A549 (cell line): ENCODE measurements at regions not wholly inside any gene's neighbourhood (a gene's known extent, or its start where the extent isn't known, plus 50 kb on each side); places are given as distances from the start of the nearest gene placed in this dataset.

Experiments
- ATAC-seq, 2 experiments: fragments of 200-7000 bp in 1 of 2; fragments of >200 bp in 1 of 2; cut with Nextera tagmentation in 1 of 2; cut with Tn5 transposase in 1 of 2; 3 replicates each; pipeline versions ENCODE4 v1.8.0 to v1.9.1; 2018 to 2020; ENCODE audit warnings: mild to moderate bottlenecking in 1 of 2, moderate library complexity in 1 of 2
- CTCF ChIA-PET: fragments of 300-600 bp; sonication (Branson Sonifier 250); formaldehyde crosslinking; extraction: SDS; loops from one replicate; lab custom pipeline; 2021; ENCODE audit warnings: antibody characterized with exemption, inconsistent platforms; lab: Yijun Ruan, JAX
- POLR2A ChIA-PET: fragments of 350-600 bp; formaldehyde crosslinking; extraction: SDS; loops from one replicate; lab custom pipeline; 2021; ENCODE audit warnings: antibody characterized with exemption, inconsistent platforms; lab: Yijun Ruan, JAX
- DNase-seq, 2 experiments: peaks; one replicate each; pipeline versions ENCODE4 v3.0.0 to v3.0.0-alpha.2; 2011 to 2016; ENCODE audit warnings: low read depth in 1 of 2, low spot score in 1 of 2
- FAIRE-seq: peaks from 2 replicates; lab custom pipeline; 2011; peaks lifted over from hg19 to GRCh38; lab: Jason Lieb, UNC
- H3K27ac ChIP-seq, 2 experiments: fragments of >200 bp; sonication (Bioruptor Twin); formaldehyde crosslinking; 3 replicates each; pipeline ENCODE4 v1.5.1; 2016 to 2017
- H3K4me1 ChIP-seq: fragments of >200 bp; sonication (Bioruptor Twin); formaldehyde crosslinking; 3 replicates; pipeline ENCODE4 v1.6.1; 2016
- H3K4me2 ChIP-seq: fragments of >200 bp; sonication (Bioruptor Twin); formaldehyde crosslinking; 3 replicates; pipeline ENCODE4 v1.6.1; 2016
- H3K4me3 ChIP-seq: fragments of >200 bp; sonication (Bioruptor Twin); formaldehyde crosslinking; 3 replicates; pipeline ENCODE4 v1.5.1; 2016
- H3K9me3 ChIP-seq: fragments of >200 bp; sonication (Bioruptor Twin); formaldehyde crosslinking; 3 replicates; pipeline ENCODE4 v1.6.1; 2016
- CBX8 ChIP-seq: fragments of 200-600 bp; sonication (generic); IDR thresholded peaks from 2 replicates; pipeline ENCODE4 v1.6.1; 2016
- CEBPB ChIP-seq, 2 experiments: fragments of >200 bp in 1 of 2; sonication (Bioruptor Twin) in 1 of 2; formaldehyde crosslinking in 1 of 2; IDR thresholded peaks; 2 replicates each; pipeline ENCODE4 v1.6.1; 2012 to 2016
- CHD2 ChIP-seq: fragments of 150-350 bp; IDR thresholded peaks from 2 replicates; pipeline ENCODE4 v1.6.1; 2014; ENCODE audit warnings: low read length; ENCODE audit not compliant: partially characterized antibody
- CHD4 ChIP-seq: fragments of 200-600 bp; sonication (generic); IDR thresholded peaks from 2 replicates; pipeline ENCODE4 v1.6.1; 2016; ENCODE audit warnings: antibody characterized with exemption, mild to moderate bottlenecking, borderline replicate concordance
- E2F6 ChIP-seq: IDR thresholded peaks from 2 replicates; pipeline ENCODE4 v1.6.1; 2012; ENCODE audit warnings: low read depth, borderline replicate concordance
- EHF ChIP-seq: fragments of 250-450 bp; sonication (Bioruptor Pico); IDR thresholded peaks from 2 replicates; pipeline ENCODE4 v1.5.0; 2020; ENCODE audit warnings: mild to moderate bottlenecking
- EHMT2 ChIP-seq: fragments of 200-600 bp; sonication (generic); IDR thresholded peaks from 2 replicates; pipeline ENCODE4 v1.6.1; 2016; ENCODE audit warnings: antibody characterized with exemption, low read depth, mild to moderate bottlenecking, moderate library complexity
- ESRRA ChIP-seq: fragments of 150-350 bp; IDR thresholded peaks from 2 replicates; pipeline ENCODE4 v1.6.1; 2014; ENCODE audit warnings: mild to moderate bottlenecking, low read length, borderline replicate concordance
- FOSB ChIP-seq: fragments of 250-450 bp; sonication (Bioruptor Pico); IDR thresholded peaks from 2 replicates; pipeline ENCODE4 v1.5.0; 2020; ENCODE audit warnings: mild to moderate bottlenecking, moderate library complexity
- FOSL2 ChIP-seq, 2 experiments: fragments of 450-650 bp in 1 of 2; fragments of >200 bp in 1 of 2; sonication (Bioruptor Twin) in 1 of 2; formaldehyde crosslinking; IDR thresholded peaks; 2 replicates each; pipeline versions ENCODE4 v1.5.0 to v1.6.1; 2016 to 2020; ENCODE audit warnings: mild to moderate bottlenecking in 1 of 2, moderate library complexity in 1 of 2
- JUN ChIP-seq, 2 experiments: fragments of >200 bp; sonication (Bioruptor Twin); formaldehyde crosslinking; IDR thresholded peaks; 2 replicates in 1 of 2; 3 replicates in 1 of 2; pipeline ENCODE4 v1.6.1; 2016 to 2017
- KDM1A ChIP-seq: fragments of 200-600 bp; sonication (generic); IDR thresholded peaks from 2 replicates; pipeline ENCODE4 v1.6.1; 2016; ENCODE audit warnings: low read depth, mild to moderate bottlenecking
- MYC ChIP-seq: IDR thresholded peaks from 2 replicates; pipeline ENCODE4 v1.6.1; 2012; ENCODE audit warnings: mild to moderate bottlenecking, inconsistent platforms, low read length, improper control_type of control experiment, borderline replicate concordance
- NR3C1 ChIP-seq: fragments of >200 bp; sonication (Bioruptor Twin); formaldehyde crosslinking; IDR thresholded peaks from 3 replicates; pipeline ENCODE4 v1.6.1; 2017
- PHF8 ChIP-seq: fragments of 200-600 bp; sonication (generic); IDR thresholded peaks from 2 replicates; pipeline ENCODE4 v1.6.1; 2016; ENCODE audit warnings: low read depth, mild to moderate bottlenecking, antibody characterized with exemption, moderate library complexity, borderline replicate concordance
- RAD21 ChIP-seq, 2 experiments: fragments of >200 bp in 1 of 2; sonication (Bioruptor Twin) in 1 of 2; formaldehyde crosslinking in 1 of 2; IDR thresholded peaks in 1 of 2; conservative IDR thresholded peaks in 1 of 2; 2 replicates in 1 of 2; 3 replicates in 1 of 2; pipeline ENCODE4 v1.6.1; 2012 to 2018; ENCODE audit warnings: inconsistent platforms in 1 of 2
- RCOR1 ChIP-seq: fragments of 150-350 bp; IDR thresholded peaks from 2 replicates; pipeline ENCODE4 v1.6.1; 2014; ENCODE audit warnings: antibody characterized with exemption, low read length, low read depth
- RNF2 ChIP-seq: fragments of 200-600 bp; sonication (generic); IDR thresholded peaks from 2 replicates; pipeline ENCODE4 v1.6.1; 2016; ENCODE audit warnings: low read depth, mild to moderate bottlenecking, antibody characterized with exemption, moderate library complexity, borderline replicate concordance
- SREBF2 ChIP-seq: fragments of 450-650 bp; IDR thresholded peaks from 2 replicates; pipeline ENCODE4 v1.6.1; 2014; ENCODE audit warnings: mild to moderate bottlenecking, moderate library complexity
- ZSCAN20 ChIP-seq: fragments of 250-450 bp; sonication (Bioruptor Pico); IDR thresholded peaks from 2 replicates; pipeline ENCODE4 v1.8.0; 2022; ENCODE audit warnings: mild to moderate bottlenecking, moderate library complexity
- WGBS: methylation state at CpG from one replicate; pipeline ENCODE4 v1.1.6; 2017; ENCODE audit errors: missing lambda C conversion rate; 5-methylcytosine and 5-hydroxymethylcytosine counted together
- TF ChIP-seq, protein P1 (sequence below): fragments of 200-600 bp; sonication (generic); IDR thresholded peaks from 2 replicates; pipeline ENCODE4 v1.6.1; 2016; ENCODE audit warnings: antibody characterized with exemption, mild to moderate bottlenecking, moderate library complexity
- TF ChIP-seq, protein P2 (sequence below): IDR thresholded peaks from 2 replicates; pipeline ENCODE4 v1.6.1; 2012
- TF ChIP-seq, protein P3 (sequence below): fragments of 450-650 bp; IDR thresholded peaks from 2 replicates; pipeline ENCODE4 v1.6.1; 2014; ENCODE audit warnings: antibody characterized with exemption

- H3K4me3 ChIP-seq = no peak overlapping the region
- FAIRE-seq (no peak), DNase-seq (peak in 1 of 2 experiments; percentile 16), ATAC-seq (peak in 1 of 2 experiments; percentile 75; a peak in 4 of 6 replicates)
- POLR2A ChIA-PET = no interaction called here
- TF ChIP-seq ESRRA = no peak
- no peak for TF ChIP-seq KDM1A
- no peak for TF ChIP-seq RNF2
- TF ChIP-seq, protein P1, sequence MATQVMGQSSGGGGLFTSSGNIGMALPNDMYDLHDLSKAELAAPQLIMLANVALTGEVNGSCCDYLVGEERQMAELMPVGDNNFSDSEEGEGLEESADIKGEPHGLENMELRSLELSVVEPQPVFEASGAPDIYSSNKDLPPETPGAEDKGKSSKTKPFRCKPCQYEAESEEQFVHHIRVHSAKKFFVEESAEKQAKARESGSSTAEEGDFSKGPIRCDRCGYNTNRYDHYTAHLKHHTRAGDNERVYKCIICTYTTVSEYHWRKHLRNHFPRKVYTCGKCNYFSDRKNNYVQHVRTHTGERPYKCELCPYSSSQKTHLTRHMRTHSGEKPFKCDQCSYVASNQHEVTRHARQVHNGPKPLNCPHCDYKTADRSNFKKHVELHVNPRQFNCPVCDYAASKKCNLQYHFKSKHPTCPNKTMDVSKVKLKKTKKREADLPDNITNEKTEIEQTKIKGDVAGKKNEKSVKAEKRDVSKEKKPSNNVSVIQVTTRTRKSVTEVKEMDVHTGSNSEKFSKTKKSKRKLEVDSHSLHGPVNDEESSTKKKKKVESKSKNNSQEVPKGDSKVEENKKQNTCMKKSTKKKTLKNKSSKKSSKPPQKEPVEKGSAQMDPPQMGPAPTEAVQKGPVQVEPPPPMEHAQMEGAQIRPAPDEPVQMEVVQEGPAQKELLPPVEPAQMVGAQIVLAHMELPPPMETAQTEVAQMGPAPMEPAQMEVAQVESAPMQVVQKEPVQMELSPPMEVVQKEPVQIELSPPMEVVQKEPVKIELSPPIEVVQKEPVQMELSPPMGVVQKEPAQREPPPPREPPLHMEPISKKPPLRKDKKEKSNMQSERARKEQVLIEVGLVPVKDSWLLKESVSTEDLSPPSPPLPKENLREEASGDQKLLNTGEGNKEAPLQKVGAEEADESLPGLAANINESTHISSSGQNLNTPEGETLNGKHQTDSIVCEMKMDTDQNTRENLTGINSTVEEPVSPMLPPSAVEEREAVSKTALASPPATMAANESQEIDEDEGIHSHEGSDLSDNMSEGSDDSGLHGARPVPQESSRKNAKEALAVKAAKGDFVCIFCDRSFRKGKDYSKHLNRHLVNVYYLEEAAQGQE = no peak
- TF ChIP-seq, protein P2, sequence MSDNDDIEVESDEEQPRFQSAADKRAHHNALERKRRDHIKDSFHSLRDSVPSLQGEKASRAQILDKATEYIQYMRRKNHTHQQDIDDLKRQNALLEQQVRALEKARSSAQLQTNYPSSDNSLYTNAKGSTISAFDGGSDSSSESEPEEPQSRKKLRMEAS = no peak
- H3K4me2 ChIP-seq = 0 out of 3 replicates have a peak overlapping the region, but pooled peaks have one; percentile 24
- peak overlapping the region; percentile 2 to 56; a peak in 2 of 6 replicates for H3K27ac ChIP-seq
- CTCF ChIA-PET = no interaction called here
- H3K9me3 ChIP-seq = no peaks in the 10 kb centered on the region
- H3K4me1 ChIP-seq = peaks cover 22% of the 10 kb centered on the region
Observed at GRCh38 chr9:81382281-81382680, 307.1 kb downstream of the TLE1 start.

DNA sequence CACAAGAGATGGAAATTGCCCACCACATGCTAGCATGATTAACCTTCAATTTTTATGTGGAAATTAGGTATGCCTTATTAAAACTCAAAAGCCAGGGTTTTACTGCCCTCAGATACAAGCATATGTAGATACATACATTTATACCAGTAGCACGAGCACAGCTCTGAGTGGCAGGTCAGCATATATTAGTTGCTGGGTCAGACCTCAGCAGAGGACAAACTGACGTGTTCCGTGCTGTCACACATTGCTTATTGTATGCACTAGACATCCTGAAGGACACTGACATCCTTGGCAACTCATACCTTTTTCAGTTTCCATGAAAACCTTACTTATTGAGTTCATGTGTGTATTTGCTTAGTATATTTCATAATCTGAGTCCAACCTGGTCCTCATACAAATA, 307.7 kb downstream of the TLE1 start:
- 85% methylated on average over 3 of the region's 3 CpGs for WGBS
- Histone ChIP-seq H3K4me2 (peak overlapping the region; percentile 24; the same call in 2 of the 3 replicates), H3K4me1 (peaks cover 22% of the 10 kb centered on the region), H3K4me3 (no peak overlapping the region), H3K9me3 (no peaks in the 10 kb centered on the region), H3K27ac (peak overlapping the region; percentile 3 to 63; a peak in 2 of 6 replicates)
- ChIA-PET POLR2A (no interaction called here), CTCF (no interaction called here)
- DNase-seq = no peak
- no peak; a peak in 1 of 6 replicates for ATAC-seq
- no peak for FAIRE-seq
- TF ChIP-seq JUN (IDR thresholded peaks at IDR 0.05) (no peak), SREBF2 (no peak), CBX8 (no peak), FOSL2 (IDR thresholded peaks at IDR 0.05) (no peak), FOSL2 (CRISPR knock-in tag; IDR thresholded peaks at IDR 0.05) (no peak), PHF8 (no peak), E2F6 (no peak), CHD2 (no peak), NR3C1 (no peak)

DNA sequence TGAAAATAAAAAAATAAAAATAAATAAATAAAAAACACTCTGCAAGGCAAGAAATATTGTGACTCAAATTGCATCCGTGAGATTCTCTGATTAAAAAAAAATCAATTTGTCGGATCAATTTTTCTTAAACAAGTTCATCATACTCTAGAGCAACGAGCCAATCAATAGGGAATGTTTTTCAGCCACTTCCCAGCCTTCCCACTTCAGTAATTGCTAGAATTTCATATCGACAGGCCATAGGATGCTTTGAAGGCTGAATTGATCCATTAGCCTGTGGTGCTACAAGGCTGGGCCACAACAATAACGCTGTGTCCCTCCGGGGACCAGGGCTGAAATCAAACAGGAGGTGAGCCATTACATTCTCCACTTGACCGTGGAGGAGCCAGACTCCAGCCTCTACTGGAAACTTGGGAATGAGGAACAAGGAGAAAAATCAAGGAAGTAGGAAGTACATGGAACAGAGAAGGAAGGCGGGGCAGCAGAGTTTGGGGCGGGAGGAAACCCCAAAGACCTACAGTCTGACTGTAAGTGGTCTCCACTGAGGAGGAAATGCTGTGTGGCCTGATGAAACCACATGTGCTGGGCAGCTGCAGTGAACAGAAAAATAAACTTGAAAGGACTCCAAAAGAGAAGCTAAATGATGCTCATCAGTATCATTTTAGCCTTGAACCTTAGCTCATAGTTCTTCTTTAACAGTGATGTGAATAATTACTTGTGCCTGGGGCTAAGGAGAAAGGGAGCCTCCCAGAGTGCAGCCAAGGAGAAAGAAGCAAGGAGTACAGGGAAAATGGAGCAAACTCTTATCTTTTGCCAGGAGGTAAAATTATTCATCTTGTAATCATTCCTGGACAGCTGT, 308.6 kb downstream of the TLE1 start:
- DNase-seq = no peak
- ChIA-PET POLR2A (no interaction called here), CTCF (no interaction called here)
- 81% methylated on average over 9 of the region's 9 CpGs for WGBS
- peak overlapping the region in 1 of 2 experiments; percentile 63; a peak in 3 of 6 replicates for H3K27ac ChIP-seq
- H3K4me2 ChIP-seq = peak overlapping the region; percentile 24; the same call in 2 of the 3 replicates
- no peak; a peak in 1 of 6 replicates for ATAC-seq
- FAIRE-seq = no peak
- H3K4me1 ChIP-seq = peaks cover 22% of the 10 kb centered on the region
- no peak overlapping the region for H3K4me3 ChIP-seq
- H3K9me3 ChIP-seq = no peaks in the 10 kb centered on the region
- TF ChIP-seq EHF (CRISPR knock-in tag) = no peak
- no peak for TF ChIP-seq MYC
- TF ChIP-seq CEBPB (IDR thresholded peaks at IDR 0.05) = no peak
- TF ChIP-seq, protein P3, sequence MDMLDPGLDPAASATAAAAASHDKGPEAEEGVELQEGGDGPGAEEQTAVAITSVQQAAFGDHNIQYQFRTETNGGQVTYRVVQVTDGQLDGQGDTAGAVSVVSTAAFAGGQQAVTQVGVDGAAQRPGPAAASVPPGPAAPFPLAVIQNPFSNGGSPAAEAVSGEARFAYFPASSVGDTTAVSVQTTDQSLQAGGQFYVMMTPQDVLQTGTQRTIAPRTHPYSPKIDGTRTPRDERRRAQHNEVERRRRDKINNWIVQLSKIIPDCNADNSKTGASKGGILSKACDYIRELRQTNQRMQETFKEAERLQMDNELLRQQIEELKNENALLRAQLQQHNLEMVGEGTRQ = no peak
- no peak for TF ChIP-seq ZSCAN20 (CRISPR knock-in tag)
- TF ChIP-seq RNF2 = no peak
- no peak for TF ChIP-seq FOSB (CRISPR knock-in tag)
- TF ChIP-seq RAD21 (conservative IDR thresholded peaks at IDR 0.05 in 1 of 2, IDR thresholded peaks at IDR 0.05 in 1 of 2) = no peak
- no peak for TF ChIP-seq EHMT2
- TF ChIP-seq RCOR1 = no peak
- TF ChIP-seq CHD4 = no peak
- TF ChIP-seq, protein P1 = no peak
